ENCODE measurements at regions not wholly inside any gene's neighbourhood (a gene's known extent, or its start where the extent isn't known, plus 50 kb on each side); places are given as distances from the start of the nearest gene placed in this dataset.

DNA sequence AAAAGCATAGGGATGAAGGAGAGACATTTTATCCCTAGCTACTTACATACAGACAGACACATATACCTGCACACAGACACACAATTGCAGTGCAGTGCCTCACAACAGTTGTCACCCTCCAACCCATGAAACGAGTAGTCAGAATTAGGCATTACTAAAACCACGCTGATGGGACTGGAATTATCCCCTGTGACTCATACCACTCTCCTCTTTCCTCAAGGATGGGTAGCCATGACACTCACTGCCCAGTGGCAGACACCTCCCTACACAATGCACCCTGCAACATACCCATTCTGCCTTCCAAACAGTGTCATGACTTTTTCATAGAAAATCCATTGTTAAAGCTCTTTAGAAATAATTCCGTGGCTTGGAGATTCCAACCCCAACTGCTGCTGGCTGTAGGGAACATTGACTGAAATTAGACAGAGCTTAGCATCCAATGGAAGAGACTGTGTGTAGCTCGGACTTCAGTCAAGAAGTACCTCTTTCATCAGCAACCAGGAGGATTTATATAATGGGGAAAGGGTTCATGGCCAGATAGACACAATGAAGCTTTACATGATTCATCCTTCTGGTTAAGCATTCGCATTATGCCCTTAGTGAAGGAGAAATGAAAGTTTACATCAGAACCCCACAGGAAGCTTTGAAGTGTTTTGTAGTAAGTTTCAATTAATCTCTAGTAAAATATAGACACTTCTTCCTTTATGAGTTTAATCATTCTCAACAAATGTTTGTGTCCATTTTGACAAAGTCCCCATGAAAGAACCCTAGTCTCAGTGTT, 155.2 kb downstream of the FBXO15 start:
- DNase-seq (ENCODE audit: low spot score), result no peak
- TF ChIP-seq, protein P1, sequence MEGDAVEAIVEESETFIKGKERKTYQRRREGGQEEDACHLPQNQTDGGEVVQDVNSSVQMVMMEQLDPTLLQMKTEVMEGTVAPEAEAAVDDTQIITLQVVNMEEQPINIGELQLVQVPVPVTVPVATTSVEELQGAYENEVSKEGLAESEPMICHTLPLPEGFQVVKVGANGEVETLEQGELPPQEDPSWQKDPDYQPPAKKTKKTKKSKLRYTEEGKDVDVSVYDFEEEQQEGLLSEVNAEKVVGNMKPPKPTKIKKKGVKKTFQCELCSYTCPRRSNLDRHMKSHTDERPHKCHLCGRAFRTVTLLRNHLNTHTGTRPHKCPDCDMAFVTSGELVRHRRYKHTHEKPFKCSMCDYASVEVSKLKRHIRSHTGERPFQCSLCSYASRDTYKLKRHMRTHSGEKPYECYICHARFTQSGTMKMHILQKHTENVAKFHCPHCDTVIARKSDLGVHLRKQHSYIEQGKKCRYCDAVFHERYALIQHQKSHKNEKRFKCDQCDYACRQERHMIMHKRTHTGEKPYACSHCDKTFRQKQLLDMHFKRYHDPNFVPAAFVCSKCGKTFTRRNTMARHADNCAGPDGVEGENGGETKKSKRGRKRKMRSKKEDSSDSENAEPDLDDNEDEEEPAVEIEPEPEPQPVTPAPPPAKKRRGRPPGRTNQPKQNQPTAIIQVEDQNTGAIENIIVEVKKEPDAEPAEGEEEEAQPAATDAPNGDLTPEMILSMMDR (conservative IDR thresholded peaks at IDR 0.05; ENCODE audit: low read depth), result no peak
- ChIA-PET POLR2A (ENCODE audit: low non-redundant PET) (no interaction called here), CTCF (interaction anchor here (0.6 kb wide), 1 partner anchor 12 kb away, joined by 4 read pairs; no protein-coding TSS in a partner anchor)
- no peak overlapping the region for H3K27ac ChIP-seq

DNA sequence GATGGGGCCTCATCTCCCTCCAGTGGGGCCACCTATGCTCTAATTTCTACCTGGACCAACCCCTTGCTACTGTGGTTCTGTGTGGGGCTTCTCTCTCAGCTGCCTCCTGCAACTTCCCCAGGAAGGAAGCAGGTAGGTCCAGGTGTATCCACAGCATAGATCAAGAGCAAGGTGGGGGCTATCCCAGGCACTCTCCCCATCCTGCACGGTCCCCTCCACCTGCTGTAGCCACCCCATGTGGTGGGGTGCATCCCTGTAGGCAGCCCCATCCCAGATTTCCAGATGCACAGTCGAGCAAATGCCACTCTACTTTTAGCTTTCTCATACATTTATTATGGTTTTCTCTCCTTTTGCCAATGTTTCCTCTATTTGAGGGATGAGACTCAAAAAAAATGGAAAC, 156.1 kb downstream of the FBXO15 start:
- ChIA-PET CTCF (interaction anchor here (0.6 kb wide), 1 partner anchor 11 kb away, joined by 4 read pairs; no protein-coding TSS in a partner anchor), POLR2A (ENCODE audit: low non-redundant PET) (no interaction called here)
- no peak overlapping the region for H3K27ac ChIP-seq
- TF ChIP-seq, protein P1 (conservative IDR thresholded peaks at IDR 0.05; ENCODE audit: low read depth), result no peak
- no peak for DNase-seq (ENCODE audit: low spot score)

DNA sequence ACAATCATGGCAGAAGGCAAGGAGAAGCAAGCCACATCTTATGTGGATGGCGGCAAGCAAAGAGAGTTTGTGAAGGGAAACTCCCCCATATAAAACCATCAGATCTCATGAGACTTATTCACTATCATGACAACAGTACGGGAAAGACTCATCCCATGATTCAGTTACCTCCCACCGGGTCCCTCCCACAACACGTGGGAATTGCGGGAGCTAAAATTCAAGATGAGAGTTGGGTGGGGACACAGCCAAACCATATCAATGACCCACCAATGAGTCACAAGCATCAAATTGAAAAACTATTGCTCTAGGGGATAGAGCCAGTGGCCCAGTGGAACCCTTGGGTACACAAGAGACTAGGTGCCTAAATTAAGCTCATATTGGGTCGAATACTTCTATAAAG, 157.4 kb downstream of the FBXO15 start:
- TF ChIP-seq, protein P1 (conservative IDR thresholded peaks at IDR 0.05; ENCODE audit: low read depth), result no peak
- no peak for DNase-seq (ENCODE audit: low spot score)
- ChIA-PET POLR2A (ENCODE audit: low non-redundant PET) (no interaction called here), CTCF (no interaction called here)
- no peak overlapping the region for H3K27ac ChIP-seq

- no peak overlapping the region for H3K27ac ChIP-seq
- CTCF ChIA-PET, result interaction anchor here (0.6 kb wide), 1 partner anchor 46 kb away, joined by 3 read pairs; no protein-coding TSS in a partner anchor
- TF ChIP-seq, protein P1 (conservative IDR thresholded peaks at IDR 0.05; ENCODE audit: low read depth), result no peak
- POLR2A ChIA-PET (ENCODE audit: low non-redundant PET), result no interaction called here
- DNase-seq (ENCODE audit: low spot score), result no peak
Observed at GRCh38 chr18:73987247-73987980, 160.2 kb downstream of the FBXO15 start.

- TF ChIP-seq, protein P1 (conservative IDR thresholded peaks at IDR 0.05; ENCODE audit: low read depth), result no peak
- POLR2A ChIA-PET (ENCODE audit: low non-redundant PET), result no interaction called here
- CTCF ChIA-PET, result no interaction called here
- H3K27ac ChIP-seq, result no peak overlapping the region
- DNase-seq (ENCODE audit: low spot score), result no peak
Observed at GRCh38 chr18:73986711-73987110, 160.9 kb downstream of the FBXO15 start.

DNA sequence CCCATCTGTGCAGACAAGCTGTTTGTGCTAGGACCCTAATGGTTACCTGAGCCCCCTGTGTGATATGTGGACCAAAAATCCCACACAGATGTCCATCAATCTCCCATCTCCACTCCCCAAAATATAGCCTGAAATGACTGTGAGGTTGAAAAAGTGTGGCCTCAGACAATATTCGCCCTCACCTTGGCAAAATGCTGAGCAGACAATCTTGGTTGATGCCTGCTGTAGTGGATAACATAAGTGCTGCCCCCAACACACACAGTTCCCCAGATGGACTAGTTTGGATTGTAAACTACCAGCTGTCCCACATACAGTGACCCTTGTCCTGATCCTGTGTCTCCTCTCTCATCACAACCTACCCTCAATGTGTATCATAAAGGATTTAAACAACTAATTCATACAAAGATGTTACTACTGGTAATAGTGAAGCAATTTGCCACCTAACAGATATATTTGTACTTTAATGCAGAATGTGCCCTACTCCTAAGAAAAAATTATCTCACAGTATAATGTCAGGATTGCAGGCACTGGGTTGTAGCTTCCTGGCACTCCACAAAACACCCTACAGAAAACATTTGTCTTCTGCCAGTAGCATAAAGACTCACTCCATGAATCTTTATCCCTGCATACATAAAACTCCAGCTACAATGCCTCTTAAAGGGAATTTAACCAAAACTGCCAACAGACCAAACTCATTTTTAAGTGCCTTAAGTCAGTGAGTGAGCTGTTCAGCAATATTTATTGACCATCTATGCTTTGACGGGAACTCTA, 161.6 kb downstream of the FBXO15 start:
- TF ChIP-seq, protein P1 (conservative IDR thresholded peaks at IDR 0.05; ENCODE audit: low read depth), result no peak
- no peak overlapping the region for H3K27ac ChIP-seq
- DNase-seq (ENCODE audit: low spot score), result no peak
- ChIA-PET CTCF (no interaction called here), POLR2A (ENCODE audit: low non-redundant PET) (no interaction called here)

Measured in RWPE1 (cell line).